ENCODE measurements at regions not wholly inside any gene's neighbourhood (a gene's known extent, or its start where the extent isn't known, plus 50 kb on each side); places are given as distances from the start of the nearest gene placed in this dataset.
"Not testable (repeated sequence)": the region's sequence is repeated elsewhere in the genome, so short reads cannot be mapped to it uniquely, and the experiment has no call there.

- no peak for DNase-seq
Observed at GRCh38 chr5:126677121-126677520, 76.4 kb downstream of the PHAX start.

GRCh38 chr5:126680191-126680817, 79.6 kb downstream of the PHAX start:
- DNase-seq: peak; percentile 94

- not testable (repeated sequence) for DNase-seq
Observed at GRCh38 chr5:126681314-126681713, 80.6 kb downstream of the PHAX start.

GRCh38 chr5:126681970-126682369, 81.2 kb downstream of the PHAX start:
- no peak for DNase-seq

- DNase-seq: no peak
Observed at GRCh38 chr5:126682856-126683255, 82.1 kb downstream of the PHAX start.

- DNase-seq: no peak
Observed at GRCh38 chr5:126683912-126684311, 83.2 kb downstream of the PHAX start.

GRCh38 chr5:126684656-126685442, 84.1 kb downstream of the PHAX start:
- DNase-seq: not testable (repeated sequence)

GRCh38 chr5:126686451-126687126, 85.8 kb downstream of the PHAX start:
- no peak for DNase-seq

- DNase-seq: peak; percentile 9
Observed at GRCh38 chr5:126692971-126693370, 84.0 kb upstream of the LMNB1 start.

- peak; percentile 68 for DNase-seq
Observed at GRCh38 chr5:126693806-126694205, 83.1 kb upstream of the LMNB1 start.

- no peak for DNase-seq
Observed at GRCh38 chr5:126694403-126694802, 82.5 kb upstream of the LMNB1 start.

GRCh38 chr5:126695091-126695490, 81.8 kb upstream of the LMNB1 start:
- DNase-seq: no peak

GRCh38 chr5:126707080-126707479, 69.9 kb upstream of the LMNB1 start:
- DNase-seq: no peak

GRCh38 chr5:126715765-126716164, 61.2 kb upstream of the LMNB1 start:
- DNase-seq: no peak

GRCh38 chr5:126716861-126717260, 60.1 kb upstream of the LMNB1 start:
- DNase-seq: no peak

GRCh38 chr5:126718236-126718868, 58.6 kb upstream of the LMNB1 start:
- no peak for DNase-seq

GRCh38 chr5:126720369-126720768, 56.6 kb upstream of the LMNB1 start:
- no peak for DNase-seq

- no peak for DNase-seq
Observed at GRCh38 chr5:126723643-126724042, 53.3 kb upstream of the LMNB1 start.
